ENCODE measurements at regions not wholly inside any gene's neighbourhood (a gene's known extent, or its start where the extent isn't known, plus 50 kb on each side); places are given as distances from the start of the nearest gene placed in this dataset.

DNA sequence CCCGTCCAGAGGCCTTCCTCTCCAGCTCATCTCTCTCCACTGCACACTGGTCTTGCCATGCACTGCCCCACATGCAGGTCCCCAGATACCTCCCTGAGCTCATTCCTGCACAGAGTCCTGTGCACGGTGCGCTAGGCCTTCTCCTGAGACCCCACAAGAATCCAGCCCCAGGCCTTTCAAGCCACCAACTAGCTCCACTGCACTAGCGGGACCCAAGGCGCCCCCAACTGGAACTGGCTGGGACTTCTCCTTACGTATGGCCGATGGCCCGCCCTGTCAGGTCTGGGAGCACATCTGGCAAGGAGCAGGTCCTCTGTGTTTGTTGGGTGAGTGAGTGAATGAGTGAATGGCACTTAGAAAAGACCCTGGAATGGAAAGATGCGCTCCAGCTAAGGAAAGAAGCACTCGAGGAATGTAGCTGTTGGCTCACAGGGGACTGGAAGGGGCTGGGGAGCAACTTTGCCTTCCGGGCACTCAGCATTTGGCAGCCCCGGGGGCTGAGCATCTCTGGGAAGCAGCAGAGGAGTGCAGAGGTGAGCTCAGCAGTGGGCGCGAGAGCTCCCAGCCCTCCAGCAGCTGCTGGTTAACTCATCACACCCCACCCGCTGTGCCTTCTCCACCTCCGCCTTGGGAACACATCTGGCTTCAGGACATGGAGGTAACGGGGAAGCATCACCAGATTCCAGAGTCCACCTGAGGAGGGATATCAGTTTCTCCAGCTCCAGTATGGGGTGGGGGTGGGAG is 223.1 kb downstream of the GLI2 start:
- DNase-seq, result no peak

- DNase-seq, result no peak
Measured at GRCh38 chr2:120959426-120959825, 223.8 kb downstream of the GLI2 start.

- DNase-seq, result no peak
Measured at GRCh38 chr2:120960770-120961366, 225.2 kb downstream of the GLI2 start.

GRCh38 chr2:120961396-120961795 is 225.7 kb downstream of the GLI2 start:
- DNase-seq, result no peak

DNA sequence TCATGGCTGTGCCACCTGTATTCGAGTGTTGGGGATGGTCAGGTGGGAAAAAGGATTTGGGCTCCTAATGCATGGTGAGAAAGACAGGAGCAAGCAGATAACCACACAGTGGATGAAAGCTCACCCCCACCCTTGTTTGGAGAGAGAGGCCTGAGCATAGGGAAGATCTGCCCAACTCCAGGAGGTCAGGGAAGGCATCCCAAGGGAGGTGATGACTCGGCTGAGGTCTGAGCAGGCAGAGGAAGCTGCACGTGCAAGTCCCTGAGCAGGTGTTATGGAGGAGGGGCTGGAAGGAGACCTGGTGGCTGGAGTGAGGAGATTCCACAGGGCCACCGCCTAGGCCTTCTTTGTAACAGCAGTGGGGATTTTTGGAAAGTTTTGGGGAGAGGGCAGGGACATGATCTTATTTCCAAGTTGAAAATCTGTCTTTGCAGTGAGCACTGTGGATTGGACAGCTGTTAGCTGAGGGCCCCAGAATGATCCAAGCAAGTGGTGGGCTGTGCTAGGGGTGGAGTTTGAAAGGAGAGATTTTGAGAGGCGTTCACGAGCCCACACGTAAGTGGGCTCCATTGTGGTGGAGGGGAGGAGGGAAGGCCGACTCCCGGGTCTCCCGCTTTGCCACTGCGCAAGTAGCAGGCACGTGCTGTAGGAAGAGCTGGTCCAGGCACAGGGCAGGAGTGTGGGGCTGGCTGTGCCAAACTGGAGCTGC is 228.5 kb downstream of the GLI2 start:
- DNase-seq, result no peak

DNA sequence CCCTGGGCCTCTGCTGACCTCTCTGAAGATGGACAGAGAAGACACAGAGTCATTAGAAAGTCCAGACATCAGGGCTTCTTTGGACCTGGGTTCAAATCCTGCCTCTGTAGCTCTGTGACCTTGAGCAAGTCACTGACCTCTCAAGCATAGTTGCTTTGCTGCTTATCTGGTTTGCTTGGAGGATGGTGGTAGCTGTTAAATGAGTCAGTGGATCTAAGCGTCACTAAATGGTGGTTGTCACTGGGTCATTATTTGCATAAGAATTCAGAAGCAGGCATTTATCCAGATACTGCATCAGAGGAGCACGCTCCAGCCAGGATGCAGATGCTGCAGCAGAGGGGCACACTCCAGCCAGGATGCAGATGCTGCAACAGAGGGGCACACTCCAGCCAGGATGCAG is 229.2 kb downstream of the GLI2 start:
- DNase-seq, result no peak

DNA sequence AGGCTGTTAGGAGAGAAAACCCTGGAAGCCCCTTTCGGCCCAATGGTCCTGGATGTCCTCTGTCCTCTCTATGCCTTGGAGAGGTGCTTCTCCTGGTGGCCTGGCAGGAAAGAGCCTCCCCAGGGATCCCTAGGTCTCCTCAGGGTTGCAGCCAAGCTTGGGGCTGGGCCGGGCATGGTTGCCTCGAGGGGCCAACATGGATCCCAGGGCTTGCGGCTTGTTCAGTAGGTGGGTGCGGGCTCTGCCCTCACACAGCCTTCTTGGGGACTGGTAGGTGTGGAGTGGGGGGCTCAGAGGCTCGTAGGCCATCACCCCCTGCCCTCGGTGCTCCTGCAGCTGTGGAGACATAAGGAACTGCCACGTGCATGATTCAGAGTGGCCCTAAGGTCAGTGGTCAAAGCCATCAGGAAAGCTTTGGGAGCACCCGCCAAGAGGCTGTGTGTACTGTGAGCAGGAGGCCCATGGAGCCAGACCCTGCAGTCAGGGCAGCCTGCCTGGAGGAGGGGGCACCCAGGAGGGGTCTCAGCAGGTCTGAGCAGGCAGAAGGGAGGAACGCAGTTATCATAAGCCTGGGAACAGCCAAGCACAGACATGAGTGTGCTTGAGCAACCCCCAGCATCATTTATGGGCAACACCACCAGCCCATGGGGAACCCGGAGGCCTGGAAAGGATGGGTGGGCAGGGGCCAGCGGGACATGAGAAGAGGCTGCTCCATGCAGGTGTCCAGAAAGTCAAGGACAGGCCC is 231.0 kb downstream of the GLI2 start:
- DNase-seq, result no peak

DNA sequence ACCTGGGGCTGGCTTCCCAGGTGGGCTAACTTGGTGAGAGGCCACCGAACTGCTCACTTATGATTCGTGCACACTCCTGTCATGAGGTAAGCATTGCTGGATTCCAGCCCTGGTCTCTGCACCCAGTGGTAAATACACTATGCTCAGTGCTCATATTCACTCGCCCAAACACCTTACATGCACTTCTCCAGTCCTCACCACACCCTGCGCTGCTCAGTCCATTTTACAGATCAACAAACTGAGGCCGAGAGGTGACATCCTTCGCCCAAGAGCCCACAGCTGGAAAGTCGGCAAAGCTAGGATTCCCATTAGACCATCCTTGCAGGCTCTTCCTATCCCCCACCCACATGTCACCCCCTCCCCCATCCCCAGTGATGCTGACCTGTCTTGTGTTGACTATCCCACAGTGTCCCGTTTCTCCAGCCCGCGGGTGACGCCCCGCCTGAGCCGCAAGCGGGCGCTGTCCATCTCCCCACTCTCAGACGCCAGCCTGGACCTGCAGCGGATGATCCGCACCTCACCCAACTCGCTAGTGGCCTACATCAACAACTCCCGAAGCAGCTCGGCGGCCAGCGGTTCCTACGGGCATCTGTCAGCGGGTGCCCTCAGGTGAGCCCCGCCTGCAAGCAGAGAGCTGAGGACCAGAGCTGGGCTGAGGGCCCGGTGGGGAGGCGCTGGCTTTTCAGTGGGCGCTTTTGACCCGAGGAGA is 232.8 kb downstream of the GLI2 start:
- no peak for DNase-seq

- no peak for DNase-seq
Measured at GRCh38 chr2:120969613-120970355, 234.1 kb downstream of the GLI2 start.

DNA sequence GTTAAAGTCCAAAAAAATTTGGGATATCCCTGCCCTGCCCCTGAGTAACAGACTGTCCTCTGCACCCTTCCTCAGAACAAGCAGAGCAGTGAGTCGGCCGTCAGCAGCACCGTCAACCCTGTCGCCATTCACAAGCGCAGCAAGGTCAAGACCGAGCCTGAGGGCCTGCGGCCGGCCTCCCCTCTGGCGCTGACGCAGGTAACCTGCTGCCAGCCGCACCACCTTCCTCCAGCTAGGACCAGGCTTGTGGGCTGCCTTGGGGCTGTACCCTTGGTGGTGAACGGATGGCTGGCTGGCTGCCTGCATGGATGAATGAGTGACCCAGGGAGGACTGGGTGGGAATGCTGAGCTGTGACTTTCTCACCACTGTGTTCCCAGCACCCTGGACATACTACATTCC is 236.2 kb downstream of the GLI2 start:
- DNase-seq, result no peak

- DNase-seq, result no peak
Measured at GRCh38 chr2:120972286-120972685, 236.6 kb downstream of the GLI2 start.

GRCh38 chr2:120973196-120973595 is 237.5 kb downstream of the GLI2 start:
- DNase-seq, result no peak

GRCh38 chr2:120974950-120975349 is 239.3 kb downstream of the GLI2 start:
- DNase-seq, result no peak

DNA sequence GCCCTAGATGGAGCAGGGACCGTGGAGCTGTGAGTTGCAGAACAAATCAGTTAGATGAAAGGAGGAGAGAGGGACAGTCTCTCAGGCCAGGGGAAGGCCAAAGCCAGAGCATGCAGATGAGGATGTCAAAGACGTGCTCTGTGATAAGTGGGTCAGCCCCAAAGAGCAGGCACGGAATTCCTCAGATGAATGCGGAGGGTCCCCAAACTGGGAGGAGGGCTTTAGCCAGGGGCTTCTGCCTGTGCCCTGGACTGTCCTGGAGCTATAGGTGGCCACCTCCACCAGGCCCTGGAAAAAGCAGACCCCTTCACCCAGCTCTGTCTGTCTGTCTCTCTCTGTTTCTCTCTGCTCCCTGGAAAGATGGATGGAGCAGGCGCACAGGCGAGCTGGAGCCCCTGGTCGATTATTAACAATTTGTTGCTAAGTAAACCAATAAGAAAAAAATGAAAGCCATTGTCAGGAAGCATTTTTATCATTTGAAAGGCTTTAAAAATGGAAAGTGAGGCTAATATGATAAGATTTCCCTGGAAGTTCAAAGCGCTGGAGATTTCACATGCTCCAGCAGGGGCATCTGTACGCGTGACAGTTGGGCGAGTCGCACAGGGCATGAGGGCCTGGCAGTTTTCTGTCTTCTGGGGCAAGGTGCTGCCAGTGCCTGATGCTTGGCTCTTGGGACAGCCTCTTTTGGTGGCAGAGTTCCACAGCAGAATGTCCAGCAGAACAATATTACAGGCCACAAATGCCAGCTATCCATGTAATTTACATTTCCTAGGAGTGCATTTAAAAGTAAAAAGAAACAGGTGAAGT is 241.0 kb downstream of the GLI2 start:
- no peak for DNase-seq

GRCh38 chr2:120977582-120978358 is 242.1 kb downstream of the GLI2 start:
- no peak for DNase-seq

DNA sequence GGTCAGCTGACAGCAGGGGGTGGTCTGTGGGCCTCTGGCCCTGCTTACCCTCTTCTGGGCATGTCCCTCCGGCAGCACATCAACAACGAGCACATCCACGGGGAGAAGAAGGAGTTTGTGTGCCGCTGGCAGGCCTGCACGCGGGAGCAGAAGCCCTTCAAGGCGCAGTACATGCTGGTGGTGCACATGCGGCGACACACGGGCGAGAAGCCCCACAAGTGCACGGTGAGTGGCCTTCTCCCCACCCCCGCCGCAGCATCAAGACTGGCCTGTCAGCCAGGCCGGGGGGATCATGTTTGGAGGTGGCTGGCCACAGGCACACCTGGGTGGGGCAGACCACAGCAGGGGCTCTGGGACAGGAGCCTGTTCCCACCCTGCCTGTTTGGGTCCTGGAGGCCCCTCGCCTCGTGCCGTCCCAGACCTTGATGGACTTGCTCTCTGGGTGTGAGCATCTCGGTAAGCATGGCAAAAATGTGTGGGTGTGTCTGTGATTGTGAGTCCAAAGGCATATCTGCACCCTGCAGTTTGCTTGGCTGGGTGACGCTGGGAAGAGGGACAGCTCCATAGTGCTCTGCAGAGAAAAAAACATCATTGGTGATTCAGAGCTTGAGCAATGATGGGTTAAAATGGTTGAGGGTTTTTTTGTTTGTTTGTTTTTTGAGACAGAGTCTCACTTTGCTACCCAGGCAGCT is 242.8 kb downstream of the GLI2 start:
- DNase-seq, result no peak

DNA sequence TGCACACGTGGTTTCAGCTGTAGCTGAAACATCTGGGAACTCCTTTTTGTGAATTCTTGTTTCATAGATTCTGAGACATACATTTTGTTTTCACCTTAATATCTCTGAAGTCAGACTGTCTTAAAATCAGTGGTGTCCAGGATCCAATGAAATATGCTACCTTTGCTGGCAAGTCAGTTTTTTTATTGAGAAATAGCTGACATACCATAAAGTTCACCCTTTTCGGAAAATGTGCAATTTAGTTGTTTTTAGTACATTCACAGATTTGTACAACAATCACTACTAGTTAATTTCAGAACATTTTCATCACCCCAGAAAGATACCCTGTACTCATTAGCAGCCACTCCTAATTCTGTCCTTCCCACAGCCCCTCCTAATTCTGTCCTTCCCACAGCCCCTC is 243.7 kb downstream of the GLI2 start:
- no peak for DNase-seq

- DNase-seq, result no peak
Measured at GRCh38 chr2:120979921-120980320, 244.3 kb downstream of the GLI2 start.

DNA sequence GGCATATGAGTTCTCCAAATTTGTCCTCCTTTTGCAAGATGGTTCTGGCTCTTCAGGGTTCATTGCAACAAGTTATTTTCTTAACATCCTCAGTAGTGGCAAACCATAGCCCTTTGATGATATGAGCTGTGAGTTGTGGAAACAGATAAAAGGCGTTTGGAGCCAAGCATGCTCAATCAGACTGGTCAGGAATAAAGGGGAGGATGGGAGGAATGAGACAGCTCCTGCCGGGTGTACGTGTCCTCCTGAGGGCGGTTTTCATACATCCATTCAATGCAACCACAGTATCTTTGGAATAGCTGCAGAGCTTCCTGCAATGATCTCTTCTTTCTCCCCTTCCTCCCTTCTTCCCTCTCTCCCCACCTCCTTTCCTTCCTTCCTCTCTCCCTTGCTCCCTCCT is 245.8 kb downstream of the GLI2 start:
- DNase-seq, result no peak

GRCh38 chr2:120982598-120982997 is 246.9 kb downstream of the GLI2 start:
- DNase-seq, result no peak

All from NCI-H446 (cell line).